PFSK-1 (cell line): ENCODE measurements at regions not wholly inside any gene's neighbourhood (a gene's known extent, or its start where the extent isn't known, plus 50 kb on each side); places are given as distances from the start of the nearest gene placed in this dataset.

Experiments used
- POLR2AphosphoS5 ChIP-seq: IDR thresholded peaks from 2 replicates; pipeline ENCODE4 v1.6.1; 2012; ENCODE audit warnings: low read depth, mild to moderate bottlenecking, control low read depth, low read length, moderate library complexity
- TAF1 ChIP-seq: IDR thresholded peaks from 2 replicates; pipeline ENCODE4 v1.6.1; 2012; ENCODE audit warnings: low read length, control low read depth, borderline replicate concordance; ENCODE audit not compliant: insufficient read depth
- TF ChIP-seq, protein P1 (sequence below), 2 experiments: IDR thresholded peaks; 2 replicates each; pipeline versions ENCODE4 v1.6.1 to v1.8.0; 2011 to 2012; ENCODE audit warnings: low read depth in 2 of 2, low read length in 2 of 2, control low read depth in 1 of 2, inconsistent platforms in 1 of 2, mild to moderate bottlenecking in 1 of 2, moderate library complexity in 1 of 2; ENCODE audit not compliant: insufficient read depth in 1 of 2

DNA sequence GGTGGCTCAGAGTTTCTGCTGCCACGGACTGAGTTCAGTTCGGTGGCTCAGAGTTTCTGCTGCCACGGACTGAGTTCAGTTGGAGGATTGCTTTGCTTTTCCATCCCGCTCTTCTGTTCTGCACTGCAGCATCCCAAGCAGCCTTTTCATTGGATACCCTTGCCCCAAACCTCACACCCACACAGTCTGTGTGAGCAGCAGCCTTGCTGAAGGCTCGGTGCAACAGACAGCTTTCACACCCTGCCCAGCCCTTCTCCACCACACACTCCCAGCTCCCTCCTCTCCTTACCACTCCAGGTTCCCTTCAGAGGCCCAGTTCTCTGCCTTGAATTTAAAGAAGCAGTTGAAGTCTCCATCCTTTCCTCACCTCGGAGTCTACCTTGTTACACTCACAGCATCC, 52.5 kb upstream of the CHD6 start:
- TF ChIP-seq POLR2AphosphoS5 (no peak), TAF1 (no peak)
- TF ChIP-seq, protein P1, sequence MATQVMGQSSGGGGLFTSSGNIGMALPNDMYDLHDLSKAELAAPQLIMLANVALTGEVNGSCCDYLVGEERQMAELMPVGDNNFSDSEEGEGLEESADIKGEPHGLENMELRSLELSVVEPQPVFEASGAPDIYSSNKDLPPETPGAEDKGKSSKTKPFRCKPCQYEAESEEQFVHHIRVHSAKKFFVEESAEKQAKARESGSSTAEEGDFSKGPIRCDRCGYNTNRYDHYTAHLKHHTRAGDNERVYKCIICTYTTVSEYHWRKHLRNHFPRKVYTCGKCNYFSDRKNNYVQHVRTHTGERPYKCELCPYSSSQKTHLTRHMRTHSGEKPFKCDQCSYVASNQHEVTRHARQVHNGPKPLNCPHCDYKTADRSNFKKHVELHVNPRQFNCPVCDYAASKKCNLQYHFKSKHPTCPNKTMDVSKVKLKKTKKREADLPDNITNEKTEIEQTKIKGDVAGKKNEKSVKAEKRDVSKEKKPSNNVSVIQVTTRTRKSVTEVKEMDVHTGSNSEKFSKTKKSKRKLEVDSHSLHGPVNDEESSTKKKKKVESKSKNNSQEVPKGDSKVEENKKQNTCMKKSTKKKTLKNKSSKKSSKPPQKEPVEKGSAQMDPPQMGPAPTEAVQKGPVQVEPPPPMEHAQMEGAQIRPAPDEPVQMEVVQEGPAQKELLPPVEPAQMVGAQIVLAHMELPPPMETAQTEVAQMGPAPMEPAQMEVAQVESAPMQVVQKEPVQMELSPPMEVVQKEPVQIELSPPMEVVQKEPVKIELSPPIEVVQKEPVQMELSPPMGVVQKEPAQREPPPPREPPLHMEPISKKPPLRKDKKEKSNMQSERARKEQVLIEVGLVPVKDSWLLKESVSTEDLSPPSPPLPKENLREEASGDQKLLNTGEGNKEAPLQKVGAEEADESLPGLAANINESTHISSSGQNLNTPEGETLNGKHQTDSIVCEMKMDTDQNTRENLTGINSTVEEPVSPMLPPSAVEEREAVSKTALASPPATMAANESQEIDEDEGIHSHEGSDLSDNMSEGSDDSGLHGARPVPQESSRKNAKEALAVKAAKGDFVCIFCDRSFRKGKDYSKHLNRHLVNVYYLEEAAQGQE (IDR thresholded peaks at IDR 0.05; ENCODE audit: insufficient read depth in 1 of 2, low read depth in 2 of 2, low read length in 2 of 2) = no peak
